ES-I3 (cell line): ENCODE measurements at regions not wholly inside any gene's neighbourhood (a gene's known extent, or its start where the extent isn't known, plus 50 kb on each side); places are given as distances from the start of the nearest gene placed in this dataset.

ENCODE experiments used
- H3K36me3 ChIP-seq: 2 replicates; pipeline ENCODE4 v1.6.1; 2013; ENCODE audit warnings: mild to moderate bottlenecking, low read length, control low read depth, moderate library complexity; ENCODE audit not compliant: insufficient read depth
- H3K4me1 ChIP-seq: 2 replicates; pipeline ENCODE4 v1.6.1; 2013; ENCODE audit warnings: mild to moderate bottlenecking, control low read depth, low read length; ENCODE audit not compliant: insufficient read depth
- H3K9ac ChIP-seq: 2 replicates; pipeline ENCODE4 v1.6.1; 2013; ENCODE audit warnings: low read depth, mild to moderate bottlenecking, low read length, moderate library complexity
- H3K9me3 ChIP-seq: 2 replicates; pipeline ENCODE4 v1.6.1; 2013; ENCODE audit warnings: mild to moderate bottlenecking, low read length, moderate library complexity; ENCODE audit not compliant: control insufficient read depth, insufficient read depth

GRCh38 chr7:101699399-101699798, 70.3 kb upstream of the MYL10 start:
- H3K4me1 ChIP-seq: no peaks in the 10 kb centered on the region; the same call in 1 of the 2 replicates
- H3K36me3 ChIP-seq: no peaks in the 10 kb centered on the region
- H3K9ac ChIP-seq: no peak overlapping the region
- H3K9me3 ChIP-seq: no peaks in the 10 kb centered on the region

GRCh38 chr7:101699881-101700823, 71.1 kb upstream of the MYL10 start:
- Histone ChIP-seq H3K9me3 (no peaks in the 10 kb centered on the region), H3K9ac (no peak overlapping the region), H3K36me3 (no peaks in the 10 kb centered on the region), H3K4me1 (no peaks in the 10 kb centered on the region; the same call in 1 of the 2 replicates)

DNA sequence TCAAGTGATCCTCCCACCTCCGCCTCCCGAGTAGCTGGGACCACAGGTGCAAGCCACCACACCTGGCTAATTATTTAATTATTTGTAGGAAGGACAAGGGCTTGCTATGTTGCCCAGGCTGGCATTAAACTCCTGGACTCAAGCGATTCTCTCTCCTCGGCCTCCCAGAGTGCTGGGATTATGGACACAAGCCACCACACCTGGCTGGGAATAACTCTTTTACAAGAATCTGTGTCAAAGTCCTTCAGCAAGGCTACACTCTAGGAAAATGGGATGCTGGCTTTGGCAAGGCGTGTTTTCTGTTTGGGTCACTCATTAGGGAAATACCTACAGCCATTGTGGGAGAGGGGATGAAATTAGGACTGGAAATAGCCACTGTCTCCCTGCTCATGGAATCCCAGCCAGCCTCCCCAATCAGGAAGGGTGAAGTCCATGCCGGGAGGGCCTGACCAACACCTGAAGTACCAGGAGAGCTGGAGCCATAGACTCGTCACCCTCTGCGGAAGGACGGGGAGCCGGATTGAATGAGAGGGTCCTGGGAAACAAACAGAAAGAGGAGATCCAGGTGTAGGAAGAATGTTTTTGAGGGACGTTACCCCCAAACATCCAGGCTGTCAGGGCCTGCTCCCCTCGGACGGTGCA, 72.2 kb upstream of the MYL10 start:
- Histone ChIP-seq H3K9ac (no peak overlapping the region), H3K9me3 (no peaks in the 10 kb centered on the region), H3K36me3 (no peaks in the 10 kb centered on the region), H3K4me1 (no peaks in the 10 kb centered on the region; the same call in 1 of the 2 replicates)

DNA sequence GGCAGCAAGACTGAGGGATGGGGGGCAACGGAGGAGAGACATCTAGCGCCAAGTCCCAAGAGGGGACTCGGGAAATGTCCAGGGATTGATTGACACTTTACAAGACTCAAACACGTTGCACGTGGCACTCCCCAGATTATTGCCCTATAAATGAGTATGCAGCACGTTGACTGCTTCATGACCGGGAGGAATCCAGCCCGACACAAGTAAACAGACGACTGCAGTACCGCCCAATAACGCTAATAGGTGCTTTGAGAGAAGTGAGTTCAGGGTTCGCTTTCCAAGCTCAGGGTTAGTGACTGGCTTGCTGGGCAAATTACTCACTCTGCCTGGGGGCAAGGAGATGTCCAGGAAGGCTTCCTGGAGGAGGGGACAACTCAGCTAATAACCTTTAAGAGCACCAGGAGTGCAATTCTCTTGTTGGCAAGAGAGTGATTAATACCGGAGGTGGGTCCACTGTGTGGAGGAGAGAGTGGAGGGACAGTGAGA, 73.3 kb upstream of the MYL10 start:
- Histone ChIP-seq H3K4me1 (no peaks in the 10 kb centered on the region; the same call in 1 of the 2 replicates), H3K9me3 (no peaks in the 10 kb centered on the region), H3K9ac (peak overlapping the region; percentile 6; the same call in 1 of the 2 replicates)

DNA sequence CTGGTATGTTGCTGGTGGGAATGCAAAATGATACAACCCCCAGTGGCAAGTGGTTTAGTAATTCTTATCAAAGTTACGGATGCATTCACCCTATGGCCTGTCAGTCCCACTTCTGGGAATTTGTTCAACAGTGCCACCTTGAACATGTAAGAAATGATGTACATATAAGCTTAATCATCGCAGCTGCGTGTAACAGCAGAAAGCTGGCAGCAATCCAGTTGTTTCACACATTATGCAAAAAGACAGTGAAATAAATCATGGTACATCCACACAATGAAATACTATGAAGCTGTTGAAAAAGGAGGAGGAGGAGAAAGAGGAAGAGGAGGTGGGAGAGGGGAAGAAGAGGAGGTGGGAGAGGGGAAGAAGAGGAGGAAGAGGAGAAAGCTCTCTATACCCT, 76.2 kb upstream of the MYL10 start:
- Histone ChIP-seq H3K36me3 (no peaks in the 10 kb centered on the region), H3K9ac (no peak overlapping the region), H3K9me3 (no peaks in the 10 kb centered on the region), H3K4me1 (no peaks in the 10 kb centered on the region; the same call in 1 of the 2 replicates)

More for the DNA sequence above, 73.3 kb upstream of the MYL10 start:
- no peaks in the 10 kb centered on the region for H3K36me3 ChIP-seq

GRCh38 chr7:101707587-101707986, 78.5 kb upstream of the MYL10 start:
- Histone ChIP-seq H3K36me3 (no peaks in the 10 kb centered on the region), H3K9me3 (no peaks in the 10 kb centered on the region), H3K9ac (no peak overlapping the region), H3K4me1 (no peaks in the 10 kb centered on the region; the same call in 1 of the 2 replicates)

GRCh38 chr7:101708223-101708622, 79.1 kb upstream of the MYL10 start:
- no peaks in the 10 kb centered on the region for H3K9me3 ChIP-seq
- H3K4me1 ChIP-seq: no peaks in the 10 kb centered on the region
- no peak overlapping the region for H3K9ac ChIP-seq
- H3K36me3 ChIP-seq: no peaks in the 10 kb centered on the region

GRCh38 chr7:101712652-101713051, 83.6 kb upstream of the MYL10 start:
- Histone ChIP-seq H3K4me1 (no peaks in the 10 kb centered on the region), H3K9ac (no peak overlapping the region), H3K36me3 (no peaks in the 10 kb centered on the region), H3K9me3 (no peaks in the 10 kb centered on the region)

DNA sequence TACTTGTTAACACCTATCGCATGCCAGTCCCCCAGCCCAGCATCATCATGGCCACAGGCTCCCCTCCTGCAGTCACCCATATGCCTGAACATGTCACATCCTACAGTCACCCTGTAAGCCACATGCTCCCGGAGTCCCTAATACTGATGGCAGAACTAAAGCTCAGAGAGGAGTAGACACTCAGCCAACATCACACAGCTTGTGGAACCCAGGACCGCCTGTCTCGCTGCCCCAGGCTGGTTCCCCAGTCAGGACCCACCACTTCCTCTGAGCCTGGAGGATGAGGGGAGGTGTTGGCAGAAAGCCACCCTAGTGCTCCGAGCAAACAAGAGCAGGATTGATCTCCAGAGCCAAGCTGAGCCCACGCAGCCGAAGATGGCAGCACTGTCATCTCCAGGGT, 85.0 kb upstream of the MYL10 start:
- Histone ChIP-seq H3K9me3 (no peaks in the 10 kb centered on the region), H3K4me1 (peaks cover 4% of the 10 kb centered on the region; the same call in 1 of the 2 replicates), H3K9ac (no peak overlapping the region), H3K36me3 (no peaks in the 10 kb centered on the region)

- Histone ChIP-seq H3K9ac (peak overlapping the region; percentile 28; the same call in 1 of the 2 replicates), H3K4me1 (peaks cover 4% of the 10 kb centered on the region; the same call in 1 of the 2 replicates), H3K9me3 (no peaks in the 10 kb centered on the region), H3K36me3 (no peaks in the 10 kb centered on the region)
Observed at GRCh38 chr7:101717628-101718357, 88.7 kb upstream of the MYL10 start.

DNA sequence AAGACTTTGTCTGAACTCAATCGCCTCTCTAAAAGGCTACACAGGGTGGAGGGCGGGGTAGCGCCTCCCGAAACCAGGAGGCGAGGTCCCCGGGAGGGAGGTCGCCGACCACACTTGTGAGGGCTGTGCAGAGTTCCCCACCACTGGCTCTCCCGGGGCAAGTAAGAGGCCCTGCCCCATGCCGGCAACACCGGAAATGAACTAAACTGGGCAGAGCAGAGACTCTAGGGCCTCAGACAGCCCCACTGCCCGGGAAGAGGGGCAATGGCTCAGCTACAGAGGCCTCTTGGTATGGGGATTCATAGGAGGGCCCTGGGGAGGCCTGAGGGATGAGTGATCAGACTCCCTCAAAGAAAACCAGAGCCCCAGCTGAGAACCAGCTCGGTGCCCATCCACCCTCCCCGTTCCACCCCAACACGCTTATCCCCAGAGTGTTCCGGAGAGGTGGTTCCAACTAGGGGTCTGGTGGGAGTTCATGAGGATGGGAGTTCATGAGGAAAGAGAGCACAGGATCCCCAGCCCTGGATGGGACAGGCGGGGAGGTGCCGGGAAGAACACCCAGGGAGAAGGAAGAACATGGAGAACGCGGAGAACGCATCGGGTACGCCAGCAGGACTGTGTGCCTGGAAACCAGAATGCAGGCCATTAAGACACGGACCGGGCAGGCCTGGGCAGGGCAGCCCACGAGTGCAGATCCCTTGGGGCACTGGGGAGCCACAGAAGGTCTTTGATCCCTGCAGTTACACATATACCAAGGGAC, 89.4 kb upstream of the MYL10 start:
- H3K9me3 ChIP-seq: no peaks in the 10 kb centered on the region
- no peaks in the 10 kb centered on the region for H3K36me3 ChIP-seq
- peaks cover 4% of the 10 kb centered on the region; the same call in 1 of the 2 replicates for H3K4me1 ChIP-seq
- peak overlapping the region; percentile 28; the same call in 1 of the 2 replicates for H3K9ac ChIP-seq

- no peak overlapping the region for H3K9ac ChIP-seq
Observed at GRCh38 chr7:101719123-101719470, 90.0 kb upstream of the MYL10 start.

DNA sequence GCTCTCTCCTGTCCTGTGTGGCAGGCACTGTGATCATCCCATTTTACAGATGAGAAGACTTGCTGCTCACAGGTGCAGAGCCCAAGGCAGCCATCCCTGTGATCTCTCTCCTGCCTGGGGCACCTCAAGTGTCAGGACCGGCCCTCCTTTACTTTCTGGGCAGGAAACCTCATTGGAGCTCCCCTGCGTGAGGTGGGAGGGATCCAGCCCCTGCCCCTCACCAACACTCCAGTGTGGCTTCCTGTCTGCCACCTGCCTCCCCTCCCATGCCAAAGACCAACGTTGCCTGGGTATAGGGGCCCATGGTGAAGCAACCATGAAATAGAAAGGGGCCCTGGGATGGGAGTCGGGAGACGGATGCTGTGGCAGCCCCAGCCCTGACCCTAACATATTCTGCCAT, 91.2 kb upstream of the MYL10 start:
- Histone ChIP-seq H3K36me3 (no peaks in the 10 kb centered on the region), H3K9me3 (no peaks in the 10 kb centered on the region), H3K4me1 (peaks cover 4% of the 10 kb centered on the region; the same call in 1 of the 2 replicates), H3K9ac (no peak overlapping the region)

More at GRCh38 chr7:101719123-101719470, 90.0 kb upstream of the MYL10 start:
- H3K9me3 ChIP-seq: no peaks in the 10 kb centered on the region
- no peaks in the 10 kb centered on the region for H3K36me3 ChIP-seq
- H3K4me1 ChIP-seq: peaks cover 4% of the 10 kb centered on the region; the same call in 1 of the 2 replicates
